ENCODE measurements at regions not wholly inside any gene's neighbourhood (a gene's known extent, or its start where the extent isn't known, plus 50 kb on each side); places are given as distances from the start of the nearest gene placed in this dataset.

DNA sequence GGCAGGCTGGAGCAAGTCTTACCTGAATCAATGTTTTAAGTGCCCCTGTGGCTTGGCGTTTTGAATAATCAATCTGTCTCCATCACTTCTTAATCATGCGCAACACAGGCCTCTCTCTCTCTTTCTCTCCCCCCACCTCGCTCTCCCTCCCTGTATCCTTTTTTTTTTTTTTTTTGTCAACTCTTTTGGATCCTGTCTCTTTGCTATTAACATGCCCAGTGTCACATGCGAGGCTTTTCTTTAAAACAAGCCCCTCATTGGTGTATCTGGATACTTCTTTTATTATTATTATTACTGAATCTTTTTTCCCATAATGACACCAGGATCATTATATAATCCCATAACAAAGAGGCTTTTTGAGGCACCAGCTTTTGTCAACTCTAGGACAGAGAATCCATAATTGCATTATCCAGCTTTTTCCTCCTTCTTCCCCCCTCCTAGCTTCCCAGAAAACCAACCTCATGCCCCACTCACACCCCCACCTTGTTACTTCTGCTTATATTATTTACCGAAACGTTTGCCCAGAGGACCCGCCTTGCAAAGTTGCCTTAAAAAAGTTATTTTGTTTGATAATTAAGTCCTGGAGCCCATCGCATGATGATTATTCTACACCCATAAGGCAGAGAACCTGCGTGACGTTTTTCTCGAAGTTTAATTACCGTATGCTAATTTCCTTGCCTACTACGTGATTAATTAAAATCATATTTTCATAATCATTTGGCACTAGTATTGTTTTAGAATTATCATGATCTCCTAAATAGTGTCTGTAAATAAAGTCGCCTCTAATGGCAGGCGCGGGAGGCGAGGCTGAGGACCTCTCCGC is 148.1 kb upstream of the ZNF536 start:
- H3K4me3 ChIP-seq (ENCODE audit: low read depth, low read length), result no peak overlapping the region
- TF ChIP-seq, protein P1, sequence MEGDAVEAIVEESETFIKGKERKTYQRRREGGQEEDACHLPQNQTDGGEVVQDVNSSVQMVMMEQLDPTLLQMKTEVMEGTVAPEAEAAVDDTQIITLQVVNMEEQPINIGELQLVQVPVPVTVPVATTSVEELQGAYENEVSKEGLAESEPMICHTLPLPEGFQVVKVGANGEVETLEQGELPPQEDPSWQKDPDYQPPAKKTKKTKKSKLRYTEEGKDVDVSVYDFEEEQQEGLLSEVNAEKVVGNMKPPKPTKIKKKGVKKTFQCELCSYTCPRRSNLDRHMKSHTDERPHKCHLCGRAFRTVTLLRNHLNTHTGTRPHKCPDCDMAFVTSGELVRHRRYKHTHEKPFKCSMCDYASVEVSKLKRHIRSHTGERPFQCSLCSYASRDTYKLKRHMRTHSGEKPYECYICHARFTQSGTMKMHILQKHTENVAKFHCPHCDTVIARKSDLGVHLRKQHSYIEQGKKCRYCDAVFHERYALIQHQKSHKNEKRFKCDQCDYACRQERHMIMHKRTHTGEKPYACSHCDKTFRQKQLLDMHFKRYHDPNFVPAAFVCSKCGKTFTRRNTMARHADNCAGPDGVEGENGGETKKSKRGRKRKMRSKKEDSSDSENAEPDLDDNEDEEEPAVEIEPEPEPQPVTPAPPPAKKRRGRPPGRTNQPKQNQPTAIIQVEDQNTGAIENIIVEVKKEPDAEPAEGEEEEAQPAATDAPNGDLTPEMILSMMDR (IDR thresholded peaks at IDR 0.05; ENCODE audit: borderline replicate concordance, insufficient read depth, low read depth, low read length), result no peak

DNA sequence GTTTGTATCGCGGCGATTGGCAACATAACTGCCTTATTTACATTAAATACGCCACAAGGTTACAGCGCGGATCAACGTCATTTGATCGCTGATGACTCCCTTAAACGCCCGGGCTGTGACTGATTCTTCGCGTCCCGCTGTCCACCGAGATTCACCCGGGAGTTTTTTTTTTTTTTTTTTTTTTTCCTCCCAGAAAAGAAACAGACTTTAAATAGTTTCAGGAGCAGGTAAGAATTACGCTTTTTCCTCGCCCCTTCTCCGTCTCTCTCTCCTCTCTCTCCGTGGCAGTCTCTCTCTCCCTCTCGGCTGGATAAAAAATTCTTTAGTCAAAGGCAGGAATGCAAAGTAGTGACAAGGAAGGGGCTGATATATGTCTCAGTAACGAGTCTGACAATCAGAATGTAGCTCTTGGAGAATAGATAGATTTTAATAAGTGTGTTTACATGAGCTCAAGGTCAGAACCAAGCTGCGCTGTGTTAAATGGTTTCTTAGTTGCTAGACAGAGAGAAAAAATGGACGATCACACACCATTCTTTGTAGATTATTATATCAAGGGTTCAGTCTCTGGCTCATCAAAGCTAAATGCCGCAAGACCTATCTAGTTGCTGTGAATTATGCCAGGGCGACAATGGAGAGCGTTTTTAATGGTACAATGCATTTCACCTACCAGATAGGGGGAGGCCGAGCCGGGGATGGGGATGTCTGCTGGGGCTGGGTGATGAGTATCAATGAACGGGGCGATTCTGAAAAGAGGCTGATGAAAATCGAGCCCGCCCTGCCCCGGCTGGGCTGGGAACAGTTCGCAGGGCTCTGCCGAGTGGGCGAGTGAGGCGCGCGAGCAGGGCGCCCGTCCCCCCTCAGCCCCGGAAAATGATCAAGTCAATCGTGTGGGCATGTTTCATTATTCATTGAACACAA is 147.2 kb upstream of the ZNF536 start:
- no peak overlapping the region for H3K4me3 ChIP-seq (ENCODE audit: low read depth, low read length)
- TF ChIP-seq, protein P1 (IDR thresholded peaks at IDR 0.05; ENCODE audit: borderline replicate concordance, insufficient read depth, low read depth, low read length), result no peak

DNA sequence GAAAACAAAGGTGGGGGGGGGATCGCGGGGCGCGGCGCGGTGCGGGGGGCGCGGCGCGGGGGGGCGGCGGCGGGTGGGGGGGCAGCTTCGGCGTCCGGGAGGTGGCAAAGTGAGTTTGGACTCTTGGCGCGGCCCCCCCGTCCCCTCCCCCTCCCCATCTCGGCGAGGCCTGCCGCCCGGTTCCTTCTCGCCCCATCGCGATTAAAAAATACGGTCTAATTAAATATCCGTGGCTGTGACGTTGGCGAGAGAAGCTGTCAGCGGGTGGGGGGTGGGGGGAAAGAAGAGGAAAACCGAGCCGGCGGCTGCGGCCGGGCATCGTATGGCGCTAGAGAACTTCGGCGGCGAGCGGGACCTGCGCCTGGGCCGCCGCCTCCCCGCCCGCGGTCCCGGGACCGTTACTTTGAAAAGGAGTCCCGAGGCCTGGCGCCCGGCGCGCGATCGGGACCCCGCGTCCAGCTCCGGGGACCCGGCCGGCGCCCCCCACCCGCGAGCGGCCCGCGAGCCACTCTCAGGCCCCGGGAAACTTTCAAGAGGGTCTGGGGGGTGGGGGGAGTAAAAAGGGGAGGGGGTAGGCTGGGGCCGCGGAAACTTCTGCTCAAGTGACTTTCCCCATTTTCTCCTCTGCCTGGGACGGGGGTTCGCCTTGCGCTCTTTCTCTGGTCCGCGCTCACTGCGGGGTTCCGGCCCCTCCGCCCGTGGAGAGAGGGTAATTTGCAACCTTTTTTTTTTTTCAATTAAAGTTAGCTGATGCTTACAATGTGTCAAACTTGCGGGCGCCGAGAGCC is 146.3 kb upstream of the ZNF536 start:
- TF ChIP-seq, protein P1 (IDR thresholded peaks at IDR 0.05; ENCODE audit: borderline replicate concordance, insufficient read depth, low read depth, low read length), result no peak
- no peak overlapping the region for H3K4me3 ChIP-seq (ENCODE audit: low read depth, low read length)

DNA sequence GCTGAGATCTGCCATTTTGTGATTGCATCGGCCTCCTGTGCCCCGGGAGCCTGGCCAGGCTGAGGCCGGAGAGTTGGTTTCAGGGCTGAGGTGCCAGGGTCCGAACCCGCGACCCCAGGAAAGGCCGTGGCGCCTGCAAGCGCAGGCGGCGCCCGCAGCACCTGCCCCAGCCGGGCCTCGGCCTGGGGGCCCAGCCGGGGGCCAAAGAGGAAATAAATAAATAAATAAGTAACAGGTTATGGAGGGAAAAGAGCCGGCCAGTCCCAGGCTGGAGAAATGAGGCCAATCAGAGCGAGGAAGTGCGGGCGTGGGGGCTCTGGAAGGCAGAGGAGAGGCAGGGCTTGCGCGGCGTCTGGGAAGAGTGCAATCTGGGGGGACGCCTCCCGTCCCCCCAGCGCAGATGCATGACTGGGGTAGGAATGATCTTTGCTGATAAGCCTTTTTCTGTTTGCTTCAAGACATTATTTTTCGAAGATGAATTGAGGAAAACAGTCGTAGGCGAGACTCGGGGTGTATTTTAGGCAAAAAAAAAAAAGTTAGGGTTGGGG is 145.6 kb upstream of the ZNF536 start:
- TF ChIP-seq, protein P1 (IDR thresholded peaks at IDR 0.05; ENCODE audit: borderline replicate concordance, insufficient read depth, low read depth, low read length), result no peak
- H3K4me3 ChIP-seq (ENCODE audit: low read depth, low read length), result no peak overlapping the region

DNA sequence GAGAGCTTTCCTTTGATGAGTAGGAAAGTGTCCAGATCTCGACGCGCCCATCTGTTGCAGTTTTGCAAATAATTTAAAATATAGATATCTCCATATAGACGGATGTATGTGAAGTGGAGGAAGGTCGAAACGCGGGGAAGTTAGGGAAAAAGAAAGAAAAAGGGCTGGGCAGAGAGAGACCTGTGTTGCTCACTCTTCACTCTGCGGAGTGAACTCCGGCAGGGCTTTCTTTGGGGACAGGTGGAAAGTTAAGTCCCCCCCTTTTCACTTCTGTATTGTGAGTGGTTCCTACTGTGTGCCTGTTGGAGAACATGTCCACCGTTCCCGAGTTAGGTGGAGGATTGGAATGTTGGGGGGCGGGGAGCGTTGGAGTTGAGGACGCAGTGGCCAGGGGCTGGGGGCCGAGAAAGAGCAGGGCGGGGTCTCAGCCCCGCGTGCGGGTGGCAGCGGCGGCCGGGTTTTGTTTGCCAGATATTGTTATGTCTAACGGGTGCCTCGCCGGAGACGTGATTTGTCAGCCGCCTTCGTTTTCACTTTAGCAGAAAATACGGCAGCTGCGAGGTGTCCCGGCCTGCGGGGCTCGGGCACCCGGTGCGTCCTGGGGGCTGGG is 145.1 kb upstream of the ZNF536 start:
- H3K4me3 ChIP-seq (ENCODE audit: low read depth, low read length), result peak overlapping the region; percentile 32
- TF ChIP-seq, protein P1 (IDR thresholded peaks at IDR 0.05; ENCODE audit: borderline replicate concordance, insufficient read depth, low read depth, low read length), result no peak

DNA sequence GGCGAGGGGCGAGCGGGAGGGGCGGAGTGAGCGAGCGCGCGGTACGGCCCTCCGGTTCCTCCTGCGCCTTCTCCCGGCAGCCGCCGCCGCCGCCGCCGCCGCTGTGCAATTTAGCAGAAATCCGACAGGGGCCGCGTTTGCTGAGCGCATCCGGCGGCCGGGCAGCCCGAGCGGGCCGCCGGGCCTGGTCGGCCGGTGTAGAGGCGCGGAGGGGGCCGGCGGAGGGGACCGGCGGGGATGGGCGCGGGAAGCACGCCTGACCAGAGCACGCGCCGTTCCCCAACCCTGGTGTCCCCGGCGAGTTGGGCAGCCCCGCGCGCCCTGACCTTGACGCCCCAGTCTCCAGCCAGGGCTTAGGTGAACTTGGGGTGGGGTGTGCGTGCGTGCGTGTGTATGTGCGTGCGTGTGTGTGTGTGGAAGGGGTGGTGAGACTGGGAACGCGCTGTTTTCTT is 144.5 kb upstream of the ZNF536 start:
- H3K4me3 ChIP-seq (ENCODE audit: low read depth, low read length), result peak overlapping the region; percentile 32
- TF ChIP-seq, protein P1 (IDR thresholded peaks at IDR 0.05; ENCODE audit: borderline replicate concordance, insufficient read depth, low read depth, low read length), result peak; percentile 56; the same call in 1 of the 2 replicates
